HEK293 (cell line): ENCODE measurements at regions not wholly inside any gene's neighbourhood (a gene's known extent, or its start where the extent isn't known, plus 50 kb on each side); places are given as distances from the start of the nearest gene placed in this dataset.

Experiments
- CTCF ChIA-PET: fragments of 350-600 bp; formaldehyde crosslinking; extraction: SDS; loops from one replicate; lab custom pipeline; 2021; ENCODE audit warnings: antibody characterized with exemption; lab: Yijun Ruan, JAX
- POLR2A ChIA-PET: fragments of 300-600 bp; formaldehyde crosslinking; extraction: SDS; loops from one replicate; lab custom pipeline; 2020; ENCODE audit warnings: antibody characterized with exemption, inconsistent platforms; lab: Yijun Ruan, JAX
- H3K27ac ChIP-seq: fragments of 200-500 bp; sonication (Bioruptor generic); 2 replicates; pipeline ENCODE4 v1.5.1; 2014; ENCODE audit warnings: low read depth, low read length, control low read depth, inconsistent platforms; ENCODE audit errors: extremely low read depth
- H3K36me3 ChIP-seq, 2 experiments: fragments of 200-500 bp in 1 of 2; sonication (Bioruptor generic) in 1 of 2; 1 replicate in 1 of 2; 2 replicates in 1 of 2; pipeline ENCODE4 v1.5.1; 2014 to 2017; ENCODE audit warnings: inconsistent platforms in 2 of 2, low read length in 2 of 2; ENCODE audit not compliant: control insufficient read depth in 2 of 2, insufficient read depth in 1 of 2
- H3K4me1 ChIP-seq: fragments of 200-500 bp; sonication (Bioruptor generic); 2 replicates; pipeline ENCODE4 v1.5.1; 2014; ENCODE audit warnings: mild to moderate bottlenecking, low read length, inconsistent platforms; ENCODE audit not compliant: control insufficient read depth, insufficient read depth
- H3K4me3 ChIP-seq: 2 replicates; pipeline ENCODE4 v1.5.1; 2011; ENCODE audit warnings: low read depth, mild to moderate bottlenecking, control low read depth, low read length, moderate library complexity
- H3K9me3 ChIP-seq: fragments of 200-500 bp; sonication (Bioruptor generic); 2 replicates; pipeline ENCODE4 v1.5.1; 2014; ENCODE audit warnings: low read depth, low read length, inconsistent platforms; ENCODE audit not compliant: control insufficient read depth, insufficient read depth
- EGR2 ChIP-seq: fragments of 450-650 bp; formaldehyde crosslinking; IDR thresholded peaks from 2 replicates; pipeline ENCODE4 v1.5.1; 2016; ENCODE audit warnings: low read depth, missing biosample characterization, missing genetic modification characterization
- ZBTB10 ChIP-seq: fragments of 450-650 bp; formaldehyde crosslinking; IDR thresholded peaks from 2 replicates; pipeline ENCODE4 v1.5.1; 2016; ENCODE audit warnings: missing biosample characterization, missing genetic modification characterization
- ZBTB6 ChIP-seq: fragments of 450-650 bp; formaldehyde crosslinking; IDR thresholded peaks from 2 replicates; pipeline ENCODE4 v1.5.1; 2017; ENCODE audit warnings: missing biosample characterization, missing genetic modification characterization
- ZBTB8A ChIP-seq: fragments of 450-650 bp; formaldehyde crosslinking; IDR thresholded peaks from 2 replicates; pipeline ENCODE4 v1.5.1; 2016; ENCODE audit warnings: missing biosample characterization, missing genetic modification characterization
- ZFHX2 ChIP-seq: fragments of 450-650 bp; formaldehyde crosslinking; conservative IDR thresholded peaks from 2 replicates; pipeline ENCODE4 v1.5.1; 2016; ENCODE audit warnings: missing biosample characterization, missing genetic modification characterization
- ZNF23 ChIP-seq: fragments of 450-650 bp; formaldehyde crosslinking; IDR thresholded peaks from 2 replicates; pipeline ENCODE4 v1.5.1; 2016; ENCODE audit warnings: missing biosample characterization, missing genetic modification characterization, borderline replicate concordance
- ZNF302 ChIP-seq: fragments of 450-650 bp; formaldehyde crosslinking; IDR thresholded peaks from 2 replicates; pipeline ENCODE4 v1.5.1; 2016; ENCODE audit warnings: missing biosample characterization, missing genetic modification characterization, low read depth
- ZNF350 ChIP-seq: fragments of 450-650 bp; formaldehyde crosslinking; IDR thresholded peaks from 2 replicates; pipeline ENCODE4 v1.5.0; 2017; ENCODE audit warnings: missing biosample characterization, mild to moderate bottlenecking, missing genetic modification characterization
- ZNF404 ChIP-seq: fragments of 450-650 bp; formaldehyde crosslinking; IDR thresholded peaks from 2 replicates; pipeline ENCODE4 v1.5.1; 2017; ENCODE audit warnings: missing biosample characterization, missing genetic modification characterization
- ZNF514 ChIP-seq: fragments of 450-650 bp; formaldehyde crosslinking; IDR thresholded peaks from 2 replicates; pipeline ENCODE4 v1.5.1; 2016; ENCODE audit warnings: missing biosample characterization, missing genetic modification characterization
- ZNF654 ChIP-seq: fragments of 450-650 bp; formaldehyde crosslinking; IDR thresholded peaks from 2 replicates; pipeline ENCODE4 v1.5.1; 2016; ENCODE audit warnings: low read depth, missing biosample characterization, missing genetic modification characterization
- ZNF776 ChIP-seq: fragments of 450-650 bp; formaldehyde crosslinking; IDR thresholded peaks from 2 replicates; pipeline ENCODE4 v1.5.0; 2017; ENCODE audit warnings: missing biosample characterization, missing genetic modification characterization, borderline replicate concordance
- ZSCAN16 ChIP-seq: fragments of 450-650 bp; formaldehyde crosslinking; IDR thresholded peaks from 2 replicates; pipeline ENCODE4 v1.5.1; 2016; ENCODE audit warnings: missing biosample characterization, missing genetic modification characterization

- CTCF ChIA-PET = no interaction called here
Measured at GRCh38 chr1:100626397-100626796, 88.5 kb downstream of the GPR88 start.

GRCh38 chr1:100627054-100627716 is 89.2 kb downstream of the GPR88 start:
- no peak overlapping the region for H3K27ac ChIP-seq
- POLR2A ChIA-PET = no interaction called here
- TF ChIP-seq EGR2 (tag by site-specific recombination) (peak; percentile 76), ZFHX2 (tag by site-specific recombination) (peak; percentile 85), ZNF302 (tag by site-specific recombination) (no peak), ZNF350 (tag by site-specific recombination) (no peak), ZBTB6 (tag by site-specific recombination) (no peak), ZBTB8A (tag by site-specific recombination) (no peak), ZNF404 (no peak), ZSCAN16 (tag by site-specific recombination) (no peak), ZNF514 (tag by site-specific recombination) (no peak)
- TF ChIP-seq, all 188 proteins: peak for 2
- no peak overlapping the region for H3K4me3 ChIP-seq
- H3K9me3 ChIP-seq = no peaks in the 10 kb centered on the region
- H3K36me3 ChIP-seq = no peaks in the 10 kb centered on the region
- no peaks in the 10 kb centered on the region for H3K4me1 ChIP-seq
- CTCF ChIA-PET = interaction anchor here (0.7 kb wide), 1 partner anchor 1493 kb away, joined by 3 read pairs; no protein-coding TSS in a partner anchor

More at GRCh38 chr1:100626397-100626796, 88.5 kb downstream of the GPR88 start:
- H3K36me3 ChIP-seq = no peaks in the 10 kb centered on the region
- TF ChIP-seq ZNF654 (tag by site-specific recombination) (no peak), ZNF23 (tag by site-specific recombination) (no peak), ZNF776 (tag by site-specific recombination) (no peak)
- TF ChIP-seq, all 188 proteins: peak for 0
- Histone ChIP-seq H3K4me1 (no peaks in the 10 kb centered on the region), H3K9me3 (no peaks in the 10 kb centered on the region), H3K4me3 (no peak overlapping the region), H3K27ac (no peak overlapping the region)
- POLR2A ChIA-PET = no interaction called here

- POLR2A ChIA-PET = no interaction called here
- H3K4me1 ChIP-seq = no peaks in the 10 kb centered on the region
Measured at GRCh38 chr1:100627936-100628335, 90.0 kb downstream of the GPR88 start.

More at GRCh38 chr1:100627936-100628335, 90.0 kb downstream of the GPR88 start:
- no peak for TF ChIP-seq ZBTB10 (tag by site-specific recombination)
- CTCF ChIA-PET = no interaction called here
- H3K27ac ChIP-seq = no peak overlapping the region
- H3K36me3 ChIP-seq = no peaks in the 10 kb centered on the region
- no peaks in the 10 kb centered on the region for H3K9me3 ChIP-seq
- H3K4me3 ChIP-seq = no peak overlapping the region
